HAP-1 (cell line): ENCODE measurements at regions not wholly inside any gene's neighbourhood (a gene's known extent, or its start where the extent isn't known, plus 50 kb on each side); places are given as distances from the start of the nearest gene placed in this dataset.
"Not testable (repeated sequence)": the region's sequence is repeated elsewhere in the genome, so short reads cannot be mapped to it uniquely, and the experiment has no call there.

ENCODE experiments used
- DNase-seq, 2 experiments: peaks; one replicate each; pipeline ENCODE4 v3.0.0-alpha.2; 2016 to 2020; ENCODE audit warnings: low spot score in 2 of 2
- H3K27me3 ChIP-seq: fragments of 250-450 bp; sonication (Bioruptor Pico); 2 replicates; pipeline ENCODE4 v1.5.1; 2020; ENCODE audit warnings: low read depth, mild to moderate bottlenecking, moderate library complexity
- H3K36me3 ChIP-seq: fragments of 250-450 bp; sonication (Bioruptor Pico); replicated peaks from 2 replicates; pipeline ENCODE4 v1.5.1; 2020; ENCODE audit warnings: mild to moderate bottlenecking
- H3K4me1 ChIP-seq: fragments of 250-450 bp; sonication (Bioruptor Pico); 2 replicates; pipeline ENCODE4 v1.5.1; 2020; ENCODE audit warnings: mild to moderate bottlenecking
- H3K4me3 ChIP-seq: fragments of 250-450 bp; sonication (Bioruptor Pico); 2 replicates; pipeline ENCODE4 v1.5.1; 2020; ENCODE audit warnings: mild to moderate bottlenecking, moderate library complexity
- H3K9me3 ChIP-seq: fragments of 250-450 bp; sonication (Bioruptor Pico); 2 replicates; pipeline ENCODE4 v1.5.1; 2020; ENCODE audit warnings: mild to moderate bottlenecking, moderate library complexity
- in situ Hi-C: fragments of 300-500 bp; cut with MboI; formaldehyde crosslinking; loops from 3 replicates; pipeline ENCODE4 v1.14.3; 2020; ENCODE audit warnings: low sequenced_read_pairs, inconsistent platforms, mixed read lengths

DNA sequence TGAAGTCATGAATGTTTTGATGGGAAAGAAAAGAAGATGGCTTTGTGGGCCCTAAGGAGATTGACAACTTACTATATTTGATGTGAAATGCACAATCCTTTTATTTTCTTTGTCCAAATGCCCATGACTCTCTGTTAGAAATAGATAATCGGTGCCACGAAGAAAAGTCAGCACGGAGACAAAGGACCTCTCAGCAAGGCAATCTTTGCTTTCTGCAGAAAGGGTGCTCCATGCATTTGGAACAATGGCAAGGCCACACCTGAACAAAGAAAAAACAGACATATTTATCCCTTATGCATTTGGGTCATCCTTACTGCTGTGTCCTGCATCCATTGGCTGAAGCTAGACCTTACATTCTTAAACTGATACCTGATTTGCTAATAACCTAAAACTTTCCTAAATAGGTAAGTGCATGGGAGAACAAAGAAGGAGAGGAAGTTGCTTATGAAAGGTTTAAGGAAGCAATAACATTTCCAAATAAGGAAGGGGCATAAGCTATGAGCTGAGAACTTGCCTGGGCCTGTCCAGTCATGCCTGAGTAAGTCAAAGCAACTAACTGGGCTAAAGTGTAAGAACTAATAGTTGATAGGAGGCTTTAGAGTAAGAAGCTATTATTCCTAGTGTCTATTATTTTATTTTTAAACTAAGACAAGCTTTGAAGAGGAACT is 158.0 kb upstream of the LMNTD1 start:
- H3K36me3 ChIP-seq, DNase-seq, H3K9me3 ChIP-seq, in situ Hi-C loops, H3K27me3 ChIP-seq, H3K4me3 ChIP-seq, H3K4me1 ChIP-seq: not testable (repeated sequence)

DNA sequence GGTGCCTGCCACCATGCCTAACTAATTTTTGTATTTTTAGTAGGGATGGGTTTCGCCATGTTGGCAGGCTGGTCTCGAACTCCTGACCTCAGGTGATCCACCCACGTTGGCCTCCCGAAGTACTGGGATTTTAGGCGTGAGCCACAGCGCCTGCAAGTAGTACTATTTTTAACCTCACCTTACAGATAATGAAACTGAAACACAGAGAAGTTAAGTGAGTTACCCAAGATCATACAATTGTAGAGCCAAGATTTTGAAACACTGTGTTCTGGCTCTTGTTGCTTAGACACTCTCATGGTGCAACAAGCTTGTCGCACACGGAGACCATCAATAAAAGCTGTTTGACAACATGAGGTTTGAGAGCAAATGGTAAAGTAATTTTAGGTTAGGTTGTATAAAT is 159.1 kb upstream of the LMNTD1 start:
- Histone ChIP-seq H3K27me3 (no peaks in the 10 kb centered on the region), H3K9me3 (no peaks in the 10 kb centered on the region; the same call in 1 of the 2 replicates), H3K4me1 (no peaks in the 10 kb centered on the region), H3K4me3 (no peak overlapping the region), H3K36me3 (no peaks in the 10 kb centered on the region)
- in situ Hi-C loops = no loop called here
- DNase-seq = no peak

DNA sequence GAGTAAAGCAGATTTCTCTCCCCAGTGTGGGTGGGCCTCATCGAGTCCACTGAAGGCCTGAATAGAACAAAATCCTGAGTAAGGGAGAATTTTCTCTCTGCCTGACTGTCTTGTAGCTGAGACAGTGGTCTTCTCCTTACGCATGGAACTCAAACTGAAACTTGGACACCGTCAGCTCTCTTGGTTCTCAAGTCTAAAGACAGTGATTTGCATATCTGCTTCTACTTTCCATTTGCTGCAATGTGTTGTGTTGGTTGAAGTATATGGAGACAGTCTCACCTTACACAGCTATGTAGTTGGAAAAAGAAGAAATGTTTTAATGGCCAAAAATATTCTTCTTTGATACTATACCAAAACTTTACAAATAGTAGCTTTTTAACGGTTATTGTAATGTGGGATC is 160.2 kb upstream of the LMNTD1 start:
- DNase-seq = no peak
- H3K36me3 ChIP-seq = no peaks in the 10 kb centered on the region
- H3K27me3 ChIP-seq = no peaks in the 10 kb centered on the region; the same call in 1 of the 2 replicates
- H3K9me3 ChIP-seq = no peaks in the 10 kb centered on the region
- H3K4me1 ChIP-seq = no peaks in the 10 kb centered on the region
- in situ Hi-C loops = no loop called here
- H3K4me3 ChIP-seq = no peak overlapping the region

DNA sequence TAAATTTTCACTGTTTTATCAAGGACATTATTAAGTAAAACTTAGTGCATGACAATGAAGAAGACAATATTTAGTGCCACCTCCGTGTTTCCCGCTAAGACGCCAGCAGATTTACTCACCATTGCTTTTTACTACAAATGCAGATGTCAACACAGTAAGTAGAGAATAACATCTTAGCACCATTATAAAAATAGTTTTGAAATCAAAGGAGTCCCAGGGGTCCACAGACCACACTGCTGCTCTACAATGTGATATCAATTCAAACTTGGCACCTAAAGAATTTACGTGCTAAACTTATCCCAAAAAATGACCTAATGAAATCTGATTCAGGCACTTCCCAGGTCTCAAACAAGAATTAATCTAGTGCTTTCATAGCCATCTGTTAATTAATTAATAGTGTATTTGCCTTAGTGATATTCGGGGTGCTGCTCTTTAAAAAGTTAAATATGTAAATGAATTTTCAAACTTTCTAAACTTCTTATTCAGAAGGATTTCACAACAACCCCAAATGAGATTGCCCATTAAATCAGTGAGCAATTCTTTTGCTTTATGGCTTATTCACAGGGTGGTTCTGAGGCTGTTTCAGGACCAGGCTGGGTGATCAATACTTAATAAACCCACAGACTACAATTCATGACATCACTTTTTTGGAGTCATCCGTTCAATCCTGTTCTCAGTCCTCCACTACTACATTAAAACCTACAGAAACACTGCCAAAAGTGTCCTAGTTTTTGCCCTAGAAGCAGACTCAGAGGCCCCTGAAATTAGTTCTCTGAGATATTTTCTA is 161.3 kb upstream of the LMNTD1 start:
- Histone ChIP-seq H3K4me3 (no peak overlapping the region), H3K9me3 (no peaks in the 10 kb centered on the region), H3K36me3 (no peaks in the 10 kb centered on the region), H3K27me3 (no peaks in the 10 kb centered on the region; the same call in 1 of the 2 replicates), H3K4me1 (no peaks in the 10 kb centered on the region)
- DNase-seq = no peak
- in situ Hi-C loops = no loop called here

DNA sequence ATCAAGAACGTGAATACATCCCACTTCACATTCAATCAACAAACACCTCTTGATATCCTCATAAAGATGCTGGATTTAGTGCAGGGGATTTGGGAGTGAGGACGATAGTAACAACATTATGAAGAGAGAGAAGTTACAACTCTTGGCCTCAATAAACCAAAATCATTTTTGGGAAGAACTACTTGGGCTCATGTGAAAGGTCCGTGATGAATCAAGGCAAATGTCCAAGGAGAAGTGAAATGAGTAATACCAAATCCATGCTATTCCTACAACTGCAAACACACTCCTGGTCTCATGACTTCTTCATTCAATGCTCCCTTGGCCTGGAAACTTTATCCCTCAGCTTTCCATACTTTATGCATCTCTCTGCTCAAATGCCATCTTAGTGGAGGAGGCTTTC is 162.0 kb upstream of the LMNTD1 start:
- no peaks in the 10 kb centered on the region for H3K36me3 ChIP-seq
- H3K27me3 ChIP-seq = no peaks in the 10 kb centered on the region; the same call in 1 of the 2 replicates
- H3K4me1 ChIP-seq = no peaks in the 10 kb centered on the region
- no peak overlapping the region for H3K4me3 ChIP-seq
- H3K9me3 ChIP-seq = no peaks in the 10 kb centered on the region
- in situ Hi-C loops = no loop called here
- no peak for DNase-seq

GRCh38 chr12:25716842-25717241 is 163.8 kb upstream of the LMNTD1 start:
- Histone ChIP-seq H3K4me1 (no peaks in the 10 kb centered on the region), H3K27me3 (no peaks in the 10 kb centered on the region; the same call in 1 of the 2 replicates), H3K4me3 (no peak overlapping the region), H3K36me3 (no peaks in the 10 kb centered on the region), H3K9me3 (no peaks in the 10 kb centered on the region)
- DNase-seq = no peak
- in situ Hi-C loops = no loop called here

GRCh38 chr12:25717552-25717951 is 164.5 kb upstream of the LMNTD1 start:
- no peaks in the 10 kb centered on the region for H3K4me1 ChIP-seq
- no peak overlapping the region for H3K4me3 ChIP-seq
- H3K36me3 ChIP-seq = no peaks in the 10 kb centered on the region
- DNase-seq = no peak
- in situ Hi-C loops = no loop called here
- no peaks in the 10 kb centered on the region; the same call in 1 of the 2 replicates for H3K27me3 ChIP-seq
- no peaks in the 10 kb centered on the region for H3K9me3 ChIP-seq

GRCh38 chr12:25718081-25718731 is 165.1 kb upstream of the LMNTD1 start:
- in situ Hi-C loops = no loop called here
- no peak overlapping the region for H3K4me3 ChIP-seq
- H3K9me3 ChIP-seq = no peaks in the 10 kb centered on the region
- no peaks in the 10 kb centered on the region; the same call in 1 of the 2 replicates for H3K27me3 ChIP-seq
- no peaks in the 10 kb centered on the region for H3K36me3 ChIP-seq
- no peaks in the 10 kb centered on the region for H3K4me1 ChIP-seq
- DNase-seq = peak in 1 of 2 experiments; percentile 26

DNA sequence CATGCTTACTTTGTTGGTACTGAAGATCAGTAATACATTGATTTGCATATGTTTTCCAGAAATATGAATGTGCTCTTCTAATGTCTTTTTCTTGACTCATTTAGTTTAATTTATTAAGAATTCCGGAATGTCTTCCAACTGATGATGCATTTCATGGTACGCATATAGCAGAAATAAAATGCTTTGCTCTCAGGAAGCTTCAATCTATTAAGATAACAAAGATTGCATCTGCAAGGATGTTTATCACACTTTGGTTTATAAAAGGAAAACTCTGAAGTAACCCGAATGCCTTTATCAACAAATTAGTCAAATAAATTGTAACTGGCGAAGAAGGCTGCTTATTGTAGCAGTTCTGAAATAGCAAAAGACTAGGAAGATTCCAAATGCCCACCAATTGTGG is 166.4 kb upstream of the LMNTD1 start:
- H3K36me3 ChIP-seq = no peaks in the 10 kb centered on the region
- H3K4me1 ChIP-seq = no peaks in the 10 kb centered on the region
- H3K27me3 ChIP-seq = peaks cover 5% of the 10 kb centered on the region
- in situ Hi-C loops = no loop called here
- H3K4me3 ChIP-seq = no peak overlapping the region
- no peak for DNase-seq
- H3K9me3 ChIP-seq = no peaks in the 10 kb centered on the region

DNA sequence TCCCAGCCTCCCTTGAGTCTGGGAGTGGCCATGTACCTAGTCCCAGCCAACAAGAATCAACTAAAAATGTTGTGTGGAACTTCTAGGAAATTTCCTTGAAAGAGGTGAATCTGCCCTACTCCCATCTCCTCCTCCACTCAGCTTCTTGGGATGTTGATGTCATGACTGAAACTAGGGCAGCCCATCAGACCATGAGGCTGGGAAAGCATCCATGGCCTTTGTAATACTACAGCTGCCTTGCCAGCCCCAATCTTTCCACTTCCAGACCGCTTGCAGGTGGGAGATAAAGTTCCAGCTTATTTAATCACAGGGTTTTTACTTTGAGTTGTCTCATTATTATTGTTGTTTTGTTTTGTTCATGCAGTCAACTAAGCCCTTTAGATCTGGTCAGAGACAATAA is 170.3 kb upstream of the LMNTD1 start:
- Histone ChIP-seq H3K36me3 (no peaks in the 10 kb centered on the region), H3K4me3 (no peak overlapping the region), H3K27me3 (peaks cover 5% of the 10 kb centered on the region; the same call in 1 of the 2 replicates), H3K9me3 (no peaks in the 10 kb centered on the region), H3K4me1 (no peaks in the 10 kb centered on the region)
- in situ Hi-C loops = no loop called here
- DNase-seq = no peak

DNA sequence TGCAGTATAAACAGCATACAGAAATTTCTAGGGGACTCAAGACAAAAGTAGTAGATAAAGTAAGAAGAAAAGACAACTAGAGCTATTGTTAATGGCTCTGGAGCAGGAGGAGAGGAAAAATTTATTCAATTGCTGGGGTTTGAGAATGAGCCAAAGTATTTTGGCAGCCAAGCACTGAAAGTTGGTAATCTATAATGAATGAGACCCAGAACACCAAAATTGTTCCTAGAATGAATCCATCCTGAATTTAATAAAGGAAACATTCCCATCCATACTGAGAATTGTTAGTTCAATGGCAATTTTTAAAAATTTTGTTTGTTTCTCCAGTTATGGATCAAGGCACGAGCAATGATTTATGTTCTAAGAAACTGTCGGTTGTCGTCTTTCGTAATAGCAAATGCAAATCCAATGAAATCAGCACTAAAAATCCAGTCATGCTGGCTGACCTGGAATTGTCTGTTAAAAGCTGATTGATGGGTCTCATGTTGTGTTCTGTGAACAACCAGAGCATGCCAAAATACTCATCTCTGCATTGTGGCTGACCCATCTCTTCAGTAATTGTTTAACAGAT is 170.9 kb upstream of the LMNTD1 start:
- Histone ChIP-seq H3K4me3 (no peak overlapping the region), H3K36me3 (no peaks in the 10 kb centered on the region), H3K27me3 (peaks cover 5% of the 10 kb centered on the region; the same call in 1 of the 2 replicates), H3K9me3 (no peaks in the 10 kb centered on the region), H3K4me1 (no peaks in the 10 kb centered on the region)
- in situ Hi-C loops = no loop called here
- no peak for DNase-seq

GRCh38 chr12:25725470-25725869 is 172.4 kb upstream of the LMNTD1 start:
- H3K9me3 ChIP-seq = no peaks in the 10 kb centered on the region
- no peak overlapping the region for H3K4me3 ChIP-seq
- in situ Hi-C loops = no loop called here
- H3K36me3 ChIP-seq = no peaks in the 10 kb centered on the region
- H3K4me1 ChIP-seq = no peaks in the 10 kb centered on the region
- no peak for DNase-seq
- H3K27me3 ChIP-seq = peaks cover 5% of the 10 kb centered on the region; the same call in 1 of the 2 replicates

DNA sequence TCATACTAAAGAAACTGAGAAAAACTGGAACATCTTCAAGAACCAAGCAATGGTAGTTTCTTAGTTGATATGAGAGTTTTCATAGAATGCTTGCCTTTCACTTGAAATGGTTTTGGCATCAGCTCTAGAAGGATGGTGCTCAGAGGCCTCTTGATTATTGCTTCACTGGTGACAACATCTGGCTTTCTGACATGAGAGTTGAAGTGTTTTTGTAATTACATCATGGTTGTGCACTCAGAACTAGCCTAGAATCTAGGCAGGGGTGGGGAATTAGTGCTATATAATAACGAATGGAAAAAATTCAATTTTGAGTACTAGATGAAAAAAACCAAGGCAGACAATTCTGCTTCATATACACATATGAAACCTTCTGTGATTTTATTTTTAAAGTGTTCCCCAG is 172.8 kb upstream of the LMNTD1 start:
- Histone ChIP-seq H3K4me3 (no peak overlapping the region), H3K4me1 (no peaks in the 10 kb centered on the region), H3K27me3 (peaks cover 5% of the 10 kb centered on the region; the same call in 1 of the 2 replicates), H3K9me3 (no peaks in the 10 kb centered on the region), H3K36me3 (no peaks in the 10 kb centered on the region)
- in situ Hi-C loops = no loop called here
- DNase-seq = no peak
